NCI-H2227 treated with DMSO at 0.1 percent for 48 hours (cell line): ENCODE measurements at regions not wholly inside any gene's neighbourhood (a gene's known extent, or its start where the extent isn't known, plus 50 kb on each side); places are given as distances from the start of the nearest gene placed in this dataset.
"Not testable (repeated sequence)": the region's sequence is repeated elsewhere in the genome, so short reads cannot be mapped to it uniquely, and the experiment has no call there.

Experiments
- DNase-seq: peaks from one replicate; lab custom pipeline; 2025; lab: John Stamatoyannopoulos, UW

- DNase-seq = no peak
Measured at GRCh38 chr2:160810406-160810805, 316.8 kb upstream of the RBMS1 start.

- DNase-seq = no peak
Measured at GRCh38 chr2:160812830-160813505, 319.4 kb upstream of the RBMS1 start.

GRCh38 chr2:160813506-160813858 is 319.9 kb upstream of the RBMS1 start:
- no peak for DNase-seq

DNA sequence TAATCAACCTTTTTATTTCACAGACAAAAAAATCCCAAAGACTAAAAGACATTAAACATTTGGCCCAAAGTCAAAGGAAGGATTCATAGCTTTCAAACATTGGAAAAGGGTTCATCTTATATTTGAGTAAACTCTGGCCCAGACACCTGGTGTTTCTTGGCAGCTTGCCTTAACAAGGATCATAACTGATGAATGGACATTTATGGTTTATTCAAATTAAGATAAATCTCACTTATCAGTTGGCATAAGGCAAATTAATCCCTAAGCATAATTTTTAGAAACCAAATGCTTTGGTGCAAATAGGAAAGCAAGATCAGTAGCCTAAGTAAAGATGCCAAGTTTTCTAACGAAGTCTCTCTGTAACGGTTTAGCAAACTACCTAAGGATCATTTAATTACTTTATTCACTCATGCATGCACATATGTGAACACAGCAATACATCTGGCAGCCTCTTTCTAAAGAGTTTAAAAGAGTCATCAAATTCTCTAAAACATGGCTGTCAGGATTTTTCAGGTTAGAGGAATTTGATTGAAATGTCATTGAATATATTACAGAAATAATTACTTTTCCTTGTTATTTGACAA is 323.4 kb upstream of the RBMS1 start:
- no peak for DNase-seq

DNA sequence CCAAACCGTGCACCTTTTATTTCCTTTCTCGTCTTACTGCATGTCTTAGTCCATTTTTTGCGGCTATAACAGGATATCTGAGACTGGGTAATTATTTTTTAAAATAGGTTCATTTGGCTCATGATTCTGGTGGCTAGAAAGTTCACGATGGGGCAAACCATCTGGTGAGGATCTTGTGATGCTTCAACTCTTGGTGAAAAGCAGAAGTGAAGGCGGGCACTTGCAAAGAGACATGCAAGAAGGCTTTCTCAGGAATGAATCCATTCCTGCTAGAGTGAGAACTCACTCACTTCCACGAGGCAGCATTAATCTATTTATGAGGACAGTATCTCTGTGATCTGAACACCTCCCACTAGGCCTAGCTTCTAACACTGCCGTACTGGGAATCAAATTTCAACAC is 327.1 kb upstream of the RBMS1 start:
- no peak for DNase-seq

DNA sequence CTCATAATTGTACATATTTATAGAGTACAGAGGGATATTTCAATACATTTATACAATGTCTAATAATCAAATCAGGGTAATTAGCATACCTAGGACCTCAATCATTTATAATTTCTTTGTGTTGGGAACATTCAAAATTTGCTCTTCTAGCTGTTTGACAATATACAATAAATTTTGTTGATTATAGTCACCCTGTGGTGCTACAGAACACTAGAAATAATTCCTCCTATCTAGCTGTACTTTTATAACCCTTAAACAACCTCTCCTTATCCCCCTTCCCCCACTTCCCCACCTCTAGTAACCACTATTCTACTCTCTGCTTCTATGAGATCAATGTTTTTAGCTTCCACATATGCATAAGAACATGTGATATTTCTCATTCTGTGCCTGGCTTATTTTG is 328.4 kb upstream of the RBMS1 start:
- DNase-seq = no peak

- no peak for DNase-seq
Measured at GRCh38 chr2:160825433-160825832, 331.8 kb upstream of the RBMS1 start.

DNA sequence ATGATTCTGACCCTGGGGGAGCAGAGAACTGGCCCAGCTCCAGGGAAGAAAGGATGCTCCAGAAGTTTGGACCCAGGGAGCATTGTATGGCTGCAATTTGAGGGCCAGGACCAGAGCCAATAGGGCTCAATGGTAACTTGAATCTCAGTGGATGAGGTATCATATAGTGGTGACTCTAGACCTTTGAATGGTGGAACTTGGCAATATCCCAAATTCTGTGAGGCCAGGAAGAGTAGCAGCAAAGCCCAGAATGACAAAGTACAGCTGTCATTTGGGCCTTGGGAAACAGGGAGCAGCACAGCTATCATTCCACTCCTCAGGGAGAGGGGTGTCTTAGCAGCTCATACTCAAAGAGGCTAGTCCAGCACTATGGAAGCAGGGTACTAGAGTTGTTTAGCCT is 332.9 kb upstream of the RBMS1 start:
- DNase-seq = no peak

DNA sequence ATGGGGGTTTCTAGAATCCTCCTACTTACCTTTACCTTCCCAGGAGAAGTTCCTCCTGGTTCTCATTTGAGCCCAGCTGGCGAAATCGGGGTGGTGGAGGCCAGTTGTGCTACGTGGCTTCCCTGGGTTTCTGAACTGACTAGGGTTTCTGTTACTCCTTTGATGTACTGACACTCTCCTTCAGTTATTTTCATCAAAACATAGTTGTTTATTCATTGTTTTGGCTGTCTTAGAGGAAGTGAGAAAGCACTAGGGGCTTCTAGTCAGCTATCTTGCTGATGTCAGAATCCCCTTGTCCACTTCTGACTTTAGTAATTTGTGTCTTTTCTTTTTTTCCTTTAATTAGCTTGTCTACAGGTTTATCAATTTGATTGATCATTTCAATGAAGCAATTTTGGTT is 332.2 kb upstream of the TANK start:
- DNase-seq = no peak

DNA sequence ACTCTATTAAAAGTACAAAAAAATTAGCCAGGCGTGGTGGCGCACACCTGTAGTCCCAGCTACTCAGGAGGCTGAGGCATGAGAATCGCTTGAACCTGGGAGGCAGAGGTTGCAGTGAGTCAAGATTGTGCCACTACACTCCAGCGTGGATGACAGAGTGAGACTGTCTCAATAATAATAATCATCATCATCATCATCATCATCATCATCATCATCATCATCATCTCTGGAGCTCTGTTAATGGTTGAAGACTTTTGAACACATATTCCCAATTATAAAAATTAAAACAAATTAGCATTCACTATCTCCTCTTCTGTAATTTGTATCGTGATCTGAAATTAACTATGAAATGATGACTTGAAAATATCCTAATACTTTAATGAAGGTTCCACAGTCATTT is 327.8 kb upstream of the TANK start:
- not testable (repeated sequence) for DNase-seq

GRCh38 chr2:160835166-160835565 is 325.1 kb upstream of the TANK start:
- DNase-seq = no peak

DNA sequence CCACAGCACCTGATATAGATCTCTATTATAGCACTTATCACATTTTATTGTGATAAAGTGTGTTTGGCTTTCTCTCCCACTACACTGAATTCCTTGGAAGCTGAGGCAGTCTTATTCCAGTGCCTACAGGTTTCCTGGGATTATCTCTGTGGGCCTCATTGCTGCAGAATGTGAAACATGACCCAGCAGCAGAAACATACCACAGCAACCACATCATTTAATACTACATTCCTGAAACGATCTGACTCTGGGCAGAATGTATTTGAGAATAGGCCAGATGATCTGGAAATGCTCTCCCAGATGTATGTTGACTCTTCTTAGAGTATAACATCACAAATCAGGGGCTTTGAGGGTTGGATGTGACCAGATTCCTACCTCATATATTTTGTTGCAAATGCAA is 323.5 kb upstream of the TANK start:
- no peak for DNase-seq

- DNase-seq = no peak
Measured at GRCh38 chr2:160837416-160837815, 322.8 kb upstream of the TANK start.

- DNase-seq = no peak
Measured at GRCh38 chr2:160838147-160838546, 322.1 kb upstream of the TANK start.

GRCh38 chr2:160838691-160839090 is 321.5 kb upstream of the TANK start:
- no peak for DNase-seq

GRCh38 chr2:160842286-160842685 is 317.9 kb upstream of the TANK start:
- no peak for DNase-seq

DNA sequence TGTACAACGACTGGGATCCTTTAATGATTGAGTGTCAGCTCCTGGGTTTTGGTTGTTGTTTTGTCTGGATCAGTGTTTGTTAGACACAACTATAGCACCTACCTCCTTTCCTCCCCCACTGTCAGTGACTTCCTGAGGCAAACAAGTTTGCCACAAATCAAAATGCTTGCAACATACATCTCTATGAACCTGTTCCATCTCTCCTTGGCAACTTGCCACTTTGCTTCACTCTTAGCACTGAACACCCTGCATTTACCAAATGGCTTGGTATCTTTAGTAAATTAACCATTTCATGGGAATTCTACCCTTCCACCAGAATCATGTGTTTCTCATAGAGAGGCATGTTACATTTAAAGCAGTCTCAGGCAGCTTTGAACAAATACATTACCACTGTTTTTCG is 301.1 kb upstream of the TANK start:
- peak; percentile 16 for DNase-seq

GRCh38 chr2:160862226-160862625 is 298.0 kb upstream of the TANK start:
- no peak for DNase-seq

GRCh38 chr2:160868891-160869290 is 291.3 kb upstream of the TANK start:
- DNase-seq = no peak

DNA sequence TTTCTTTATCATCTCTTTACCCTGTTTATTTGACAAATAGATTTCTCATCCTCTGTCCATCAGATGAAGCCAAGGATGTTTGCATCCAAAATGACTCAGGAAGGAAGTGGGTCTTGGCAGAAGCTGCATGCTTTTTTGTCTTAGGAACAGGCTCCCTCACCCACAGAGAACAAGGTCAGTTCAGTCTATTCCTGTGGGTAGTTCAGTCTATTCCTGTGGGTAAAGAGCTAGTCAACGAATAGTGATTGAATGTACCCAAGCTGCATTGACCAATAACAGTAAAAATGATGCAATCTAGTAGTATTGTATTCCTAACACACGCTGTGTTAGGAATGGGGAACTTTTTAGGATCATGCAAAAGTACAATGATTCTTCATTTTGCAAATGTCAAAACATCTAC is 290.8 kb upstream of the TANK start:
- no peak for DNase-seq

DNA sequence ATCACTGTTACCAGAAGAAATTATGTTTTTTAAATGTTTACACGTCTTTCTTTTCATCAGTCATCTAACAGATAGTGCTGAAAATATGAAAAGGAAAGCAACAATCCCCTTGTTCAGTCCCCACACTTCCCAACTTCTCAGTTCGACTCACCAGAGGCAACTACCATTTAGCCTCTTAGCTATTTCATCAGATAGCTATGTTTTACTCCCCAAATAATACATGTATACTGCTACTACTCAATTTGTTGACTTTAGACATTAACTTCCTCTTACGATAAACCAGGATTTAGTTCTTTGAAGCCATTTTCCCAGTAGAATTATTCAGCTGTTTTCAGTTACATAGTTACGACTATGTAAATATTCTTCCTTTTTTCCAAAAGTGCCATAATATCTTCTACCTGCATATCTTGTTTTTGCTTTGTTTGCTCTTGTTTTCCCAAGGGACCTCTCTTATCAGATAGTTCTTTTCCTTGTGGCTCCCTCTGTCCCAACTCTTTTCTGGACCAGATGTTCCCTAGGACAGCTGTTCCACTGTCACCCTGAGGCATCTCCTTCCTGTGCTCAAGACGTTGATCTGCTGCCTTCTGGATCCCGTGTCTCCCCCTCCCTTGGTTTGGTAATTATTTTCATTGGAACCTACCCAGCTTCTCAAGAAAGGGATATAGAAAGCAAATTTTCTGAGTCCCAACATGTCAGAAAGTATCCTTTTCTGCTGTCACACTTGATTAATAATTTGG is 289.3 kb upstream of the TANK start:
- no peak for DNase-seq

- DNase-seq = no peak
Measured at GRCh38 chr2:160871953-160872352, 288.3 kb upstream of the TANK start.

GRCh38 chr2:160876029-160876428 is 284.2 kb upstream of the TANK start:
- DNase-seq = no peak

- no peak for DNase-seq
Measured at GRCh38 chr2:160876765-160877164, 283.5 kb upstream of the TANK start.
